ENCODE measurements at regions not wholly inside any gene's neighbourhood (a gene's known extent, or its start where the extent isn't known, plus 50 kb on each side); places are given as distances from the start of the nearest gene placed in this dataset.

DNA sequence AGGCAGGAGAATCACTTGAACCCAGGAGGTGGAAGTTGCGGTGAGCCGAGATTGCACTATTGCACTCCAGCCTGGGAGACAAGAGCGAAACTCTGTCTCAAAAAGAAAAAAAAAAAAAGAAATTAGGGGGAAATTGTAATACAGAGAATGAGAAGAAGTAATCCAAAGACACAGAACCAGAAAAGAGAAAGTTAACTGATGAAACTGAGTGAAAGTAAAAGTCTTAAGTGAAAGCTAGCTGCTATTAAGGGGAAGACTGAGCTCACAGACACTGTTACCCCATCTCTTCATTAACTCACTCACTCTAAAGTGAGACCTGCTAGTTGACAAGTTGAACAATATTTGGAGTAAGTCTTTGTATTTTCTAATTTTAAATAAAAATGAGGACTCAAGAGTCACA lies 763.0 kb upstream of the PCDH10 start:
- no peaks in the 10 kb centered on the region for H3K36me3 ChIP-seq (ENCODE audit: low read depth)
- TF ChIP-seq, protein P1, sequence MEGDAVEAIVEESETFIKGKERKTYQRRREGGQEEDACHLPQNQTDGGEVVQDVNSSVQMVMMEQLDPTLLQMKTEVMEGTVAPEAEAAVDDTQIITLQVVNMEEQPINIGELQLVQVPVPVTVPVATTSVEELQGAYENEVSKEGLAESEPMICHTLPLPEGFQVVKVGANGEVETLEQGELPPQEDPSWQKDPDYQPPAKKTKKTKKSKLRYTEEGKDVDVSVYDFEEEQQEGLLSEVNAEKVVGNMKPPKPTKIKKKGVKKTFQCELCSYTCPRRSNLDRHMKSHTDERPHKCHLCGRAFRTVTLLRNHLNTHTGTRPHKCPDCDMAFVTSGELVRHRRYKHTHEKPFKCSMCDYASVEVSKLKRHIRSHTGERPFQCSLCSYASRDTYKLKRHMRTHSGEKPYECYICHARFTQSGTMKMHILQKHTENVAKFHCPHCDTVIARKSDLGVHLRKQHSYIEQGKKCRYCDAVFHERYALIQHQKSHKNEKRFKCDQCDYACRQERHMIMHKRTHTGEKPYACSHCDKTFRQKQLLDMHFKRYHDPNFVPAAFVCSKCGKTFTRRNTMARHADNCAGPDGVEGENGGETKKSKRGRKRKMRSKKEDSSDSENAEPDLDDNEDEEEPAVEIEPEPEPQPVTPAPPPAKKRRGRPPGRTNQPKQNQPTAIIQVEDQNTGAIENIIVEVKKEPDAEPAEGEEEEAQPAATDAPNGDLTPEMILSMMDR (IDR thresholded peaks at IDR 0.05; ENCODE audit: poor library complexity, severe bottlenecking) = no peak
- ATAC-seq (ENCODE audit: low read depth) = no peak

DNA sequence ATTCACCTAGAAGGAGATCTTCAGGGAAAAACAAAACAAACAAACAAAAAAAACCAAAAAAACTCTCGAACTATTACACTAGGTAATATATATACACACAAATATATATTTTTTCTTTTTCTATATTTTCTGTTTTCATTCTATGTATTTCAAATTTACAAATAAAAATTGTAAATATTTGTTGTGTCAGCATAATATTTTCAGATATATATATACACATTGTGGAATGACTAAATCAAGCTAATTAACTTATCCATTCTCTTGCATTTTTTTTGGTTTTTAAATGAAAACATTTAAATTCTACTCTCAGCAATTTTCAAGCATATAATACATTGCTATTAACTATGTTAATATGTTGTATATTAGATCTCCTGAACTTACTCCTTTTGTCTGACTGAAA lies 762.0 kb upstream of the PCDH10 start:
- Histone ChIP-seq H3K4me3 (ENCODE audit: severe bottlenecking) (no peak overlapping the region), H3K27ac (ENCODE audit: poor library complexity, severe bottlenecking) (no peak overlapping the region), H3K36me3 (ENCODE audit: low read depth) (no peaks in the 10 kb centered on the region), H3K9me3 (ENCODE audit: severe bottlenecking) (no peaks in the 10 kb centered on the region), H3K4me1 (ENCODE audit: insufficient read depth, poor library complexity, severe bottlenecking) (no peaks in the 10 kb centered on the region), H3K27me3 (ENCODE audit: insufficient read depth, poor library complexity, severe bottlenecking) (no peaks in the 10 kb centered on the region)
- TF ChIP-seq, protein P1 (IDR thresholded peaks at IDR 0.05; ENCODE audit: poor library complexity, severe bottlenecking) = no peak
- ATAC-seq (ENCODE audit: low read depth) (no peak), DNase-seq (ENCODE audit: low spot score) (no peak)

More for the DNA sequence above, 763.0 kb upstream of the PCDH10 start:
- no peak for DNase-seq (ENCODE audit: low spot score)
- no peak overlapping the region for H3K27ac ChIP-seq (ENCODE audit: poor library complexity, severe bottlenecking)
- no peaks in the 10 kb centered on the region for H3K9me3 ChIP-seq (ENCODE audit: severe bottlenecking)
- H3K27me3 ChIP-seq (ENCODE audit: insufficient read depth, poor library complexity, severe bottlenecking) = no peaks in the 10 kb centered on the region
- H3K4me1 ChIP-seq (ENCODE audit: insufficient read depth, poor library complexity, severe bottlenecking) = no peaks in the 10 kb centered on the region
- no peak overlapping the region for H3K4me3 ChIP-seq (ENCODE audit: severe bottlenecking)

DNA sequence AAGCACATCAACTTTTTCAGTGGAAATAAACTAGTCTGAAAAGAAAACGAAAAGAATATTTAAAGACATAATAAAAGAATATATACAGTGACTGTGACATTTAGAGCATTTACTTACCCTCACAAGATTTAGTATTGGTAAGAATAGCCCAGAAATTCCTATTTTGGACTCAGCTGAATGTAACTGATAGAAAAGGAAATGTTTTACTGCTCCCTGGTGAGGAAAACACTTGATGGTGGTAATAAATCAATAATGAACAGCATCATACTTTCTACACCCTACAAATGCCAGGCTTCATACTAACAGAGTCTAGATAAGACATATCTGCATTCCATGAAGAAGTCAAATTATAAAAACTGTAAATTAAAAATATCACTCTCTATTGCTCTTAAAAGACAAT lies 753.5 kb upstream of the PCDH10 start:
- no peaks in the 10 kb centered on the region for H3K9me3 ChIP-seq (ENCODE audit: severe bottlenecking)

DNA sequence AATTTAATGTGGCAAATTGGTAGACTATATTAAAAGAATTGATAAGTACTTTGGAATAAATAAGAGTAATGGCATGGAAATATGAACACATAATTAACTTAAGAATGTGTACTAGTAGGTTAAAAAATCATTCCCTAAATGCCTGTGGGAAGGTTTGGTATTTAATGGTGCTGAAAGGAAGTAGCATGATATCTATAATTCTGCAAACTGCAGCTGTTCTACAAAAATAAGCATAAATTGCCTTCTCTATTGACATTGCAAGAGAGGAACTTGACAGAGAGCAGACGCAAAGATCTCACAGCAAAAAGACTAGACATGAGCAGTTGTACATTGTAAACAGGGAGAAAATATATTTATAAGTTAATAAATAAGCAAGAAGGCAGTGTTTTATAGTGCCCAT lies 752.5 kb upstream of the PCDH10 start:
- TF ChIP-seq, protein P1 (IDR thresholded peaks at IDR 0.05; ENCODE audit: poor library complexity, severe bottlenecking) = no peak
- Histone ChIP-seq H3K9me3 (ENCODE audit: severe bottlenecking) (no peaks in the 10 kb centered on the region), H3K4me1 (ENCODE audit: insufficient read depth, poor library complexity, severe bottlenecking) (no peaks in the 10 kb centered on the region), H3K36me3 (ENCODE audit: low read depth) (no peaks in the 10 kb centered on the region), H3K27ac (ENCODE audit: poor library complexity, severe bottlenecking) (no peak overlapping the region), H3K27me3 (ENCODE audit: insufficient read depth, poor library complexity, severe bottlenecking) (no peaks in the 10 kb centered on the region), H3K4me3 (ENCODE audit: severe bottlenecking) (no peak overlapping the region)
- no peak for ATAC-seq (ENCODE audit: low read depth)
- no peak for DNase-seq (ENCODE audit: low spot score)

More for the DNA sequence above, 753.5 kb upstream of the PCDH10 start:
- H3K36me3 ChIP-seq (ENCODE audit: low read depth) = no peaks in the 10 kb centered on the region
- no peak for DNase-seq (ENCODE audit: low spot score)
- no peak overlapping the region for H3K27ac ChIP-seq (ENCODE audit: poor library complexity, severe bottlenecking)
- H3K4me1 ChIP-seq (ENCODE audit: insufficient read depth, poor library complexity, severe bottlenecking) = no peaks in the 10 kb centered on the region
- no peaks in the 10 kb centered on the region for H3K27me3 ChIP-seq (ENCODE audit: insufficient read depth, poor library complexity, severe bottlenecking)
- H3K4me3 ChIP-seq (ENCODE audit: severe bottlenecking) = no peak overlapping the region
- TF ChIP-seq, protein P1 (IDR thresholded peaks at IDR 0.05; ENCODE audit: poor library complexity, severe bottlenecking) = no peak
- no peak for ATAC-seq (ENCODE audit: low read depth)

DNA sequence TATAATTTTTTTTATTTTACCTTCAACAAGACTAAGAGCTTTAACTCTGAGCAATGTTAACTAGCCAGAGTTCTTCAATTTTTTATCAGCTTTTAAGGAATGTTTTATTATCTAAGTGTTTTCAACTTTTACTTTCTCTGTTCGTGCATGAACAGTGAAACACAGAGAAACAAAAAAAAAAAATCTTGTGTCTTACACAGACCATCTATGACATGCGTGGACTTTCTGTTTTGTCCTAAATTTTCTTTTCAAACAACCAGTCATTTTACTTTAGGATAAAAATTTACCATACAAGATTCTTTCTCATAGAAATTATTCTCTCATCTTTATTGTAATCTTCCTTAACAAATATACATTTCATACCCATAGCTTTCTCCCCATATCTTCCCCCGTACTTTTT lies 731.9 kb upstream of the PCDH10 start:
- TF ChIP-seq, protein P1 (IDR thresholded peaks at IDR 0.05; ENCODE audit: poor library complexity, severe bottlenecking) = no peak
- no peaks in the 10 kb centered on the region for H3K27me3 ChIP-seq (ENCODE audit: insufficient read depth, poor library complexity, severe bottlenecking)
- ATAC-seq (ENCODE audit: low read depth) (no peak), DNase-seq (ENCODE audit: low spot score) (no peak)
- H3K4me1 ChIP-seq (ENCODE audit: insufficient read depth, poor library complexity, severe bottlenecking) = no peaks in the 10 kb centered on the region
- H3K4me3 ChIP-seq (ENCODE audit: severe bottlenecking) = no peak overlapping the region
- H3K9me3 ChIP-seq (ENCODE audit: severe bottlenecking) = peaks cover 8% of the 10 kb centered on the region
- H3K27ac ChIP-seq (ENCODE audit: poor library complexity, severe bottlenecking) = no peak overlapping the region
- no peaks in the 10 kb centered on the region for H3K36me3 ChIP-seq (ENCODE audit: low read depth)

Data from RWPE2 (cell line).